Urothelium cell line (cell line): ENCODE measurements at regions not wholly inside any gene's neighbourhood (a gene's known extent, or its start where the extent isn't known, plus 50 kb on each side); places are given as distances from the start of the nearest gene placed in this dataset.
"Not testable (repeated sequence)": the region's sequence is repeated elsewhere in the genome, so short reads cannot be mapped to it uniquely, and the experiment has no call there.

Source experiments
- DNase-seq: peaks from one replicate; pipeline ENCODE4 v3.0.0; 2011; ENCODE audit warnings: low spot score, mixed read lengths
- FAIRE-seq: peaks from 2 replicates; lab custom pipeline; 2011; peaks lifted over from hg19 to GRCh38; lab: Jason Lieb, UNC

GRCh38 chr1:148285946-148286345 lies 133.9 kb upstream of the NBPF11 start:
- DNase-seq, FAIRE-seq: not testable (repeated sequence)

- DNase-seq, FAIRE-seq: not testable (repeated sequence)
Observed at GRCh38 chr1:148280831-148281572, 128.9 kb upstream of the NBPF11 start.

GRCh38 chr1:148279002-148279542 lies 127.0 kb upstream of the NBPF11 start:
- DNase-seq, FAIRE-seq: not testable (repeated sequence)

GRCh38 chr1:148277865-148278279 lies 125.8 kb upstream of the NBPF11 start:
- DNase-seq, FAIRE-seq: not testable (repeated sequence)

GRCh38 chr1:148267066-148267465 lies 115.0 kb upstream of the NBPF11 start:
- FAIRE-seq, DNase-seq: not testable (repeated sequence)

- DNase-seq (no peak), FAIRE-seq (no peak)
Observed at GRCh38 chr1:148264374-148265276, 112.5 kb upstream of the NBPF11 start.

GRCh38 chr1:148263906-148264255 lies 111.8 kb upstream of the NBPF11 start:
- no peak for FAIRE-seq
- DNase-seq = no peak

- no peak for DNase-seq
- no peak for FAIRE-seq
Observed at GRCh38 chr1:148263128-148263905, 111.2 kb upstream of the NBPF11 start.

GRCh38 chr1:148261684-148262083 lies 109.6 kb upstream of the NBPF11 start:
- not testable (repeated sequence) for FAIRE-seq, DNase-seq

GRCh38 chr1:148257886-148258285 lies 105.8 kb upstream of the NBPF11 start:
- not testable (repeated sequence) for DNase-seq, FAIRE-seq

GRCh38 chr1:148254611-148255429 lies 102.7 kb upstream of the NBPF11 start:
- DNase-seq = peak; percentile 15
- FAIRE-seq = not testable (repeated sequence)

- FAIRE-seq, DNase-seq: not testable (repeated sequence)
Observed at GRCh38 chr1:148253808-148254207, 101.7 kb upstream of the NBPF11 start.

GRCh38 chr1:148248798-148249197 lies 96.7 kb upstream of the NBPF11 start:
- not testable (repeated sequence) for FAIRE-seq, DNase-seq

GRCh38 chr1:148246258-148246861 lies 94.3 kb upstream of the NBPF11 start:
- not testable (repeated sequence) for FAIRE-seq, DNase-seq

- not testable (repeated sequence) for FAIRE-seq, DNase-seq
Observed at GRCh38 chr1:148245843-148246242, 93.8 kb upstream of the NBPF11 start.

GRCh38 chr1:148245443-148245842 lies 93.4 kb upstream of the NBPF11 start:
- FAIRE-seq, DNase-seq: not testable (repeated sequence)

- not testable (repeated sequence) for FAIRE-seq
Observed at GRCh38 chr1:148233250-148233649, 81.2 kb upstream of the NBPF11 start.

GRCh38 chr1:148228846-148229245 lies 76.8 kb upstream of the NBPF11 start:
- not testable (repeated sequence) for DNase-seq, FAIRE-seq

More at GRCh38 chr1:148233250-148233649, 81.2 kb upstream of the NBPF11 start:
- not testable (repeated sequence) for DNase-seq
